ENCODE measurements at regions not wholly inside any gene's neighbourhood (a gene's known extent, or its start where the extent isn't known, plus 50 kb on each side); places are given as distances from the start of the nearest gene placed in this dataset.

DNA sequence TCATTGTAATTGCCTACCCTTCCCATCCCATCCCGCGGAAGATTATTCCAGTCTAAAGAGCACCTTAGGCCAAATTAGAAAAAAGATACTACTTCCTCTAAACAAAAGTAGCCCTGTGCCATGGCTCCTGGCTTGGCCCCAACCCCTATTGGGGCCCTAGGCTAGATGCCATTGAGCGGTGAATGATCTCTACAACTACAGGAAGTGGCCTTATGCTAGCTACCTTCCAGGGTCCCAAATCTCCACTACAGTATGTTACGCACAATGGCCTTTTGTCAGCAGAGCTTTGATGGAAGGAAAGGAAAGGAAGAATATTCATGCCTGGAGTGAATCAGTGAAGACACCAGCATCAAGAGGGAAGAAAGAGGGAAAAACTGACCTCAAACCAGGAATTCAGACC is 73.3 kb upstream of the OSMR start:
- in situ Hi-C loops (cut with MboI; ENCODE audit: low sequenced_read_pairs, unreplicated experiment), result no loop called here
- no peak for TF ChIP-seq CTCF (IDR thresholded peaks at IDR 0.05; ENCODE audit: borderline replicate concordance, control extremely low read depth, extremely low read depth, insufficient read depth, missing control alignments)
- no peak for DNase-seq (ENCODE audit: low spot score)

DNA sequence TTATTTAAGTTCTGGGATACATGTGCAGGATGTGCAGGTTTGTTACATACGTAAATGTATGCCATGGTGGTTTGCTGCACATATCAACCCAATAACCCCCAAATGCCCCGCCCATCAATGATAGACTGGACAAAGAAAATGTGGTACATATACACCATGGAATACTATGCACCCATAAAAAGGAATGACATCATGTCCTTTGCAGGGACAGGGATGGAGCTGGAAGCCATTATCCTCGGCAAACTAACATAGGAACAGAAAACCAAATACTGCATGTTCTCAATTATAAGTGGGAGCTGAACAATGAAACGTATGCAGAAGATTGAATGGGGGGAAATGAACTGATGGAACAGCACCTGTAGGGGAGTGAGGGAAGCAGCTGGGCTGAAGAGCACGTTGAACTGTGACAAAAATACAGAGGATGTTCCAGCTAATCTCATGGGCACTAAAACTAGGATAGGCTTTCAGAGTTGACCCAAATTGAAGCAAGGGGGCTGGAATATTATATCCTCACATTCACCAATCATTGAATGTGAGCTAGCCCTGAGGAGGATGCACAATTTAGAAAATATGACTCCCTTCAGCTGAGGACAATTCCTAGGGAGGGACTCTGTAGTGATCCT is 70.5 kb upstream of the OSMR start:
- no peak for TF ChIP-seq CTCF (IDR thresholded peaks at IDR 0.05; ENCODE audit: borderline replicate concordance, control extremely low read depth, extremely low read depth, insufficient read depth, missing control alignments)
- no peak for DNase-seq (ENCODE audit: low spot score)
- in situ Hi-C loops (cut with MboI; ENCODE audit: low sequenced_read_pairs, unreplicated experiment), result no loop called here

DNA sequence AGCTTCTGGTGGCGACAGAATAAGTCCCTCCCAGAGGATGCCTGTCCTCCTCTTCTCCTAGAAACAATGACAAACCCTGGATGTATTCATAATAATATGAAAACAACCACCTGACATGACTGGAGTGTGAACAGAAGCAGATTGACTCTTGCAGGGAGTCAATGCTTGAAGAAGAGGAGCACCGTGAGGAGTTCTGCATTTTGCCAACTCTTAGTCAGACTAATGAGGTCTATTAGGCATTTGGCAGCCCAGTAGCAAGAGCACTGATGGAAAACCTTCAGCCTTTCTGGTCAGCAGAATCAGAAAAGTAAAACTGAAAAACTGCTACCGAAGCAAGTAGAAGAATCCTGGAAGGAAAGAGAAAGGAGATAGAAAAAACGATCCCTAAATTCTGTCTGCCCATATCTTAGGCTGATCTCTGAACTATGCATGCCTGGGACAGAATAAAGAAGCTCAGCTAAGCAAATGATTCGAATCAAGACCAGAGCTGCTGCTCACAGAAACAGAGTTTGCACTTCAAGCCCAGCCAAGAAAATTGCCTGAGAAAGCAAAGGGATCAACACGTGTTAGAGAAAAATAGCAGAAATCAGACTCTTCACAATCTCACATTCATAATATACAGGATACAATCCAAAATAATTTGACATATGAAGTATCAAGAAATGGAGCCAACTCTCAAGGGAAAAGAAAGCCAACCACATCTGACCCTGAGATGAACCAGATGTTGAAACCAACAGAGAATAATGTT is 69.5 kb upstream of the OSMR start:
- in situ Hi-C loops (cut with MboI; ENCODE audit: low sequenced_read_pairs, unreplicated experiment), result no loop called here
- no peak for TF ChIP-seq CTCF (IDR thresholded peaks at IDR 0.05; ENCODE audit: borderline replicate concordance, control extremely low read depth, extremely low read depth, insufficient read depth, missing control alignments)
- DNase-seq (ENCODE audit: low spot score), result no peak

DNA sequence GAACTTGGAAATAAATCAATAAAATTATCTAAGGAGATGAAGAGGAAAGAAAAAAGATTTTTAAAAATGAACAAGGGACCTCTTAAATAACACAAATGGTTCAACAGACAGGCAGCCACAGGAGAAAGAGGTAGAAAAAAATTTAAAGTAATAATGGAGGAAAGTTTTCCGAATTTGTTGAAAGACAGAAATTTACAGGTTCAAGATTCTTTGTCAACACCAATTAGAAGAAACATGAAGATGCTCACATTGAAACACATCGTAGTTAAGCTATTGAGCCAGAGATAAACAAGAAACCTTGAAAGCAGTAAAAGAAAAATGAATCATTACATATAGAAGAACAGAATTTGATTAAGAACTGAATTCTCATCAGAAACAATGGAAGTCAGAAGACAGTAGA is 68.7 kb upstream of the OSMR start:
- in situ Hi-C loops (cut with MboI; ENCODE audit: low sequenced_read_pairs, unreplicated experiment), result no loop called here
- TF ChIP-seq CTCF (IDR thresholded peaks at IDR 0.05; ENCODE audit: borderline replicate concordance, control extremely low read depth, extremely low read depth, insufficient read depth, missing control alignments), result no peak
- DNase-seq (ENCODE audit: low spot score), result no peak

DNA sequence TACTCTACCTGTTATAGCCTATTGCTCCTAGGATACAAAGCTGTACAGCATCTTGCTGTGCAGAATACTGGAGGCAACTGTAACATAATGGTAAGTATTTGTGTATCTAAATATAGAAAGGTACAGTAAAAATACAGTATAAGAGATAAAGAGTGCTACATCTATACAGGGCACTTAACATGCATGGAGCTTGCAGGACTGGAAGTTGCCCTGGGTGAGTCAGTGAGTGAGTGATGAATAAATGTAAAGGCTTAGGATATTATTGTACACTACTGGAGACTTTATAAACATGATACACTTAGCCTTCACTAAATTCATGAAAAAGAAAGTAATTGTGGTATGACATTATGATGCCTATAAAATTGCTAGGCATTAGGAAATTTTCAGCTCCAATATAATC is 65.5 kb upstream of the OSMR start:
- no peak for DNase-seq (ENCODE audit: low spot score)
- TF ChIP-seq CTCF (IDR thresholded peaks at IDR 0.05; ENCODE audit: borderline replicate concordance, control extremely low read depth, extremely low read depth, insufficient read depth, missing control alignments), result no peak
- in situ Hi-C loops (cut with MboI; ENCODE audit: low sequenced_read_pairs, unreplicated experiment), result no loop called here

GRCh38 chr5:38780945-38781344 is 64.9 kb upstream of the OSMR start:
- no peak for TF ChIP-seq CTCF (IDR thresholded peaks at IDR 0.05; ENCODE audit: borderline replicate concordance, control extremely low read depth, extremely low read depth, insufficient read depth, missing control alignments)
- no peak for DNase-seq (ENCODE audit: low spot score)
- in situ Hi-C loops (cut with MboI; ENCODE audit: low sequenced_read_pairs, unreplicated experiment), result no loop called here
